Memory B cell (primary cell): ENCODE measurements at regions not wholly inside any gene's neighbourhood (a gene's known extent, or its start where the extent isn't known, plus 50 kb on each side); places are given as distances from the start of the nearest gene placed in this dataset.
"Not testable (repeated sequence)": the region's sequence is repeated elsewhere in the genome, so short reads cannot be mapped to it uniquely, and the experiment has no call there.

Experiments used
- ATAC-seq: fragments of 150-1000 bp; cut with Tn5 transposase; 2 replicates; pipeline ENCODE4 v1.10.0; 2021; ENCODE audit warnings: low read depth, mild to moderate bottlenecking, moderate library complexity
- DNase-seq, 2 donors: peaks; one replicate each; pipeline ENCODE4 v3.0.0; 2022; ENCODE audit warnings: low spot score in 2 of 2
- H3K27ac Mint-ChIP-seq: one replicate; pipeline ENCODE4 v1.8.0; 2022; ENCODE audit warnings: mild to moderate bottlenecking, moderate library complexity, mixed read lengths
- H3K27me3 Mint-ChIP-seq: one replicate; pipeline ENCODE4 v1.8.0; 2022; ENCODE audit warnings: mixed read lengths
- H3K36me3 Mint-ChIP-seq: one replicate; pipeline ENCODE4 v1.8.0; 2022; ENCODE audit warnings: mild to moderate bottlenecking, mixed read lengths
- H3K4me1 Mint-ChIP-seq: one replicate; pipeline ENCODE4 v1.8.0; 2022; ENCODE audit warnings: mixed read lengths
- H3K4me3 Mint-ChIP-seq: one replicate; pipeline ENCODE4 v1.8.0; 2022; ENCODE audit warnings: mild to moderate bottlenecking, moderate library complexity, mixed read lengths
- H3K9me3 Mint-ChIP-seq: one replicate; pipeline ENCODE4 v1.8.0; 2022; ENCODE audit warnings: mixed read lengths

GRCh38 chr1:58201492-58202106 lies 344.9 kb downstream of the OMA1 start:
- H3K27me3 Mint-ChIP-seq = peaks cover 4% of the 10 kb centered on the region
- H3K36me3 Mint-ChIP-seq = no peaks in the 10 kb centered on the region
- no peaks in the 10 kb centered on the region for H3K4me1 Mint-ChIP-seq
- no peaks in the 10 kb centered on the region for H3K9me3 Mint-ChIP-seq
- DNase-seq = no peak
- H3K27ac Mint-ChIP-seq = no peak overlapping the region
- no peak overlapping the region for H3K4me3 Mint-ChIP-seq
- no peak for ATAC-seq

- DNase-seq (no peak), ATAC-seq (no peak)
- Mint-ChIP-seq H3K4me1 (no peaks in the 10 kb centered on the region), H3K36me3 (no peaks in the 10 kb centered on the region), H3K27ac (no peak overlapping the region), H3K27me3 (peaks cover 4% of the 10 kb centered on the region), H3K9me3 (no peaks in the 10 kb centered on the region), H3K4me3 (no peak overlapping the region)
Observed at GRCh38 chr1:58200437-58200836, 346.1 kb downstream of the OMA1 start.

- DNase-seq = no peak
- Mint-ChIP-seq H3K4me1 (no peaks in the 10 kb centered on the region), H3K9me3 (peaks cover 1% of the 10 kb centered on the region), H3K27me3 (peaks cover 4% of the 10 kb centered on the region), H3K36me3 (no peaks in the 10 kb centered on the region), H3K27ac (no peak overlapping the region), H3K4me3 (no peak overlapping the region)
- no peak for ATAC-seq
Observed at GRCh38 chr1:58197811-58198210, 348.7 kb downstream of the OMA1 start.

- Mint-ChIP-seq H3K9me3 (peaks cover 1% of the 10 kb centered on the region), H3K36me3 (no peaks in the 10 kb centered on the region), H3K27me3 (peaks cover 7% of the 10 kb centered on the region), H3K4me3 (no peak overlapping the region), H3K4me1 (no peaks in the 10 kb centered on the region), H3K27ac (no peak overlapping the region)
- DNase-seq (no peak), ATAC-seq (no peak)
Observed at GRCh38 chr1:58190267-58190988, 356.1 kb downstream of the OMA1 start.

- Mint-ChIP-seq H3K36me3 (no peaks in the 10 kb centered on the region), H3K9me3 (peaks cover 1% of the 10 kb centered on the region), H3K27me3 (peaks cover 7% of the 10 kb centered on the region), H3K4me1 (no peaks in the 10 kb centered on the region), H3K27ac (no peak overlapping the region), H3K4me3 (no peak overlapping the region)
- DNase-seq = no peak
- ATAC-seq = no peak
Observed at GRCh38 chr1:58189453-58189852, 357.1 kb downstream of the OMA1 start.

- H3K4me3 Mint-ChIP-seq = no peak overlapping the region
- no peak overlapping the region for H3K27ac Mint-ChIP-seq
- H3K36me3 Mint-ChIP-seq = peaks cover 4% of the 10 kb centered on the region
- ATAC-seq (no peak), DNase-seq (no peak)
- H3K4me1 Mint-ChIP-seq = no peaks in the 10 kb centered on the region
- H3K9me3 Mint-ChIP-seq = peaks cover 11% of the 10 kb centered on the region
- peaks cover 5% of the 10 kb centered on the region for H3K27me3 Mint-ChIP-seq
Observed at GRCh38 chr1:58183286-58183685, 363.2 kb downstream of the OMA1 start.

- Mint-ChIP-seq H3K27ac (no peak overlapping the region), H3K27me3 (no peaks in the 10 kb centered on the region), H3K4me3 (no peak overlapping the region), H3K9me3 (peaks cover 11% of the 10 kb centered on the region), H3K36me3 (peaks cover 4% of the 10 kb centered on the region), H3K4me1 (no peaks in the 10 kb centered on the region)
- ATAC-seq = no peak
- no peak for DNase-seq
Observed at GRCh38 chr1:58180537-58180936, 366.0 kb downstream of the OMA1 start.

GRCh38 chr1:58169160-58169559 lies 377.4 kb downstream of the OMA1 start:
- DNase-seq, H3K27me3 Mint-ChIP-seq, H3K9me3 Mint-ChIP-seq, ATAC-seq, H3K4me1 Mint-ChIP-seq, H3K27ac Mint-ChIP-seq, H3K4me3 Mint-ChIP-seq, H3K36me3 Mint-ChIP-seq: not testable (repeated sequence)

GRCh38 chr1:58167131-58167530 lies 379.4 kb downstream of the OMA1 start:
- H3K27ac Mint-ChIP-seq, H3K9me3 Mint-ChIP-seq, DNase-seq, H3K36me3 Mint-ChIP-seq, ATAC-seq, H3K4me1 Mint-ChIP-seq, H3K27me3 Mint-ChIP-seq, H3K4me3 Mint-ChIP-seq: not testable (repeated sequence)

- H3K9me3 Mint-ChIP-seq = no peaks in the 10 kb centered on the region
- ATAC-seq = no peak
Observed at GRCh38 chr1:58166417-58166816, 380.1 kb downstream of the OMA1 start.

GRCh38 chr1:58165073-58165472 lies 381.5 kb downstream of the OMA1 start:
- H3K36me3 Mint-ChIP-seq = no peaks in the 10 kb centered on the region
- H3K9me3 Mint-ChIP-seq = no peaks in the 10 kb centered on the region
- ATAC-seq = no peak
- H3K27ac Mint-ChIP-seq = no peak overlapping the region
- no peak for DNase-seq
- no peaks in the 10 kb centered on the region for H3K27me3 Mint-ChIP-seq
- H3K4me1 Mint-ChIP-seq = no peaks in the 10 kb centered on the region
- no peak overlapping the region for H3K4me3 Mint-ChIP-seq

More at GRCh38 chr1:58166417-58166816, 380.1 kb downstream of the OMA1 start:
- Mint-ChIP-seq H3K36me3 (no peaks in the 10 kb centered on the region), H3K27ac (no peak overlapping the region), H3K4me3 (no peak overlapping the region), H3K27me3 (no peaks in the 10 kb centered on the region), H3K4me1 (no peaks in the 10 kb centered on the region)
- no peak for DNase-seq

GRCh38 chr1:58162952-58163550 lies 383.5 kb downstream of the OMA1 start:
- no peaks in the 10 kb centered on the region for H3K4me1 Mint-ChIP-seq
- H3K27ac Mint-ChIP-seq = no peak overlapping the region
- H3K27me3 Mint-ChIP-seq = no peaks in the 10 kb centered on the region
- ATAC-seq = no peak
- no peak for DNase-seq
- H3K36me3 Mint-ChIP-seq = no peaks in the 10 kb centered on the region
- no peaks in the 10 kb centered on the region for H3K9me3 Mint-ChIP-seq
- H3K4me3 Mint-ChIP-seq = no peak overlapping the region

- Mint-ChIP-seq H3K9me3 (no peaks in the 10 kb centered on the region), H3K27me3 (no peaks in the 10 kb centered on the region), H3K4me1 (no peaks in the 10 kb centered on the region), H3K36me3 (no peaks in the 10 kb centered on the region), H3K27ac (no peak overlapping the region), H3K4me3 (no peak overlapping the region)
- ATAC-seq = no peak
- no peak for DNase-seq
Observed at GRCh38 chr1:58159434-58159830, 387.1 kb downstream of the OMA1 start.

- no peaks in the 10 kb centered on the region for H3K36me3 Mint-ChIP-seq
- H3K27ac Mint-ChIP-seq = no peak overlapping the region
- ATAC-seq = no peak
- DNase-seq = no peak
- H3K27me3 Mint-ChIP-seq = no peaks in the 10 kb centered on the region
- H3K4me1 Mint-ChIP-seq = no peaks in the 10 kb centered on the region
- no peaks in the 10 kb centered on the region for H3K9me3 Mint-ChIP-seq
- H3K4me3 Mint-ChIP-seq = no peak overlapping the region
Observed at GRCh38 chr1:58158506-58159433, 387.8 kb downstream of the OMA1 start.
